NCI-H1694 treated with DMSO at 0.1 percent for 48 hours (cell line): ENCODE measurements at regions not wholly inside any gene's neighbourhood (a gene's known extent, or its start where the extent isn't known, plus 50 kb on each side); places are given as distances from the start of the nearest gene placed in this dataset.
"Not testable (repeated sequence)": the region's sequence is repeated elsewhere in the genome, so short reads cannot be mapped to it uniquely, and the experiment has no call there.

ENCODE experiments used
- DNase-seq: peaks from one replicate; lab custom pipeline; 2025; lab: John Stamatoyannopoulos, UW

GRCh38 chr6:95660544-95660943, 83.2 kb downstream of the MANEA start:
- no peak for DNase-seq

GRCh38 chr6:95670011-95670463, 92.7 kb downstream of the MANEA start:
- DNase-seq = no peak

GRCh38 chr6:95676011-95676628, 98.8 kb downstream of the MANEA start:
- DNase-seq = no peak

- DNase-seq = no peak
Observed at GRCh38 chr6:95679981-95680380, 102.6 kb downstream of the MANEA start.

- DNase-seq = no peak
Observed at GRCh38 chr6:95681736-95682135, 104.4 kb downstream of the MANEA start.

GRCh38 chr6:95682476-95682875, 105.1 kb downstream of the MANEA start:
- DNase-seq = no peak

- DNase-seq = no peak
Observed at GRCh38 chr6:95685822-95686221, 108.5 kb downstream of the MANEA start.

- DNase-seq = peak; percentile 38
Observed at GRCh38 chr6:95686272-95686671, 108.9 kb downstream of the MANEA start.

GRCh38 chr6:95686895-95687294, 109.6 kb downstream of the MANEA start:
- peak; percentile 94 for DNase-seq

GRCh38 chr6:95687839-95688238, 110.5 kb downstream of the MANEA start:
- DNase-seq = no peak

GRCh38 chr6:95690328-95690727, 113.0 kb downstream of the MANEA start:
- no peak for DNase-seq

GRCh38 chr6:95693108-95693507, 115.8 kb downstream of the MANEA start:
- no peak for DNase-seq

GRCh38 chr6:95698271-95698670, 120.9 kb downstream of the MANEA start:
- no peak for DNase-seq

- no peak for DNase-seq
Observed at GRCh38 chr6:95723638-95724037, 146.3 kb downstream of the MANEA start.

GRCh38 chr6:95725344-95725743, 148.0 kb downstream of the MANEA start:
- DNase-seq = no peak

- no peak for DNase-seq
Observed at GRCh38 chr6:95740157-95740556, 162.8 kb downstream of the MANEA start.

GRCh38 chr6:95741045-95741444, 163.7 kb downstream of the MANEA start:
- no peak for DNase-seq

GRCh38 chr6:95742767-95743289, 165.5 kb downstream of the MANEA start:
- no peak for DNase-seq

- DNase-seq = no peak
Observed at GRCh38 chr6:95743591-95743990, 166.3 kb downstream of the MANEA start.

GRCh38 chr6:95758236-95759069, 181.1 kb downstream of the MANEA start:
- not testable (repeated sequence) for DNase-seq

- no peak for DNase-seq
Observed at GRCh38 chr6:95767897-95768463, 190.6 kb downstream of the MANEA start.

GRCh38 chr6:95768539-95768938, 191.2 kb downstream of the MANEA start:
- no peak for DNase-seq

GRCh38 chr6:95777338-95777737, 200.0 kb downstream of the MANEA start:
- no peak for DNase-seq
